ENCODE measurements at regions not wholly inside any gene's neighbourhood (a gene's known extent, or its start where the extent isn't known, plus 50 kb on each side); places are given as distances from the start of the nearest gene placed in this dataset.
A peak's percentile ranks its signal among the peaks of the same experiment; 100 is the strongest.

DNA sequence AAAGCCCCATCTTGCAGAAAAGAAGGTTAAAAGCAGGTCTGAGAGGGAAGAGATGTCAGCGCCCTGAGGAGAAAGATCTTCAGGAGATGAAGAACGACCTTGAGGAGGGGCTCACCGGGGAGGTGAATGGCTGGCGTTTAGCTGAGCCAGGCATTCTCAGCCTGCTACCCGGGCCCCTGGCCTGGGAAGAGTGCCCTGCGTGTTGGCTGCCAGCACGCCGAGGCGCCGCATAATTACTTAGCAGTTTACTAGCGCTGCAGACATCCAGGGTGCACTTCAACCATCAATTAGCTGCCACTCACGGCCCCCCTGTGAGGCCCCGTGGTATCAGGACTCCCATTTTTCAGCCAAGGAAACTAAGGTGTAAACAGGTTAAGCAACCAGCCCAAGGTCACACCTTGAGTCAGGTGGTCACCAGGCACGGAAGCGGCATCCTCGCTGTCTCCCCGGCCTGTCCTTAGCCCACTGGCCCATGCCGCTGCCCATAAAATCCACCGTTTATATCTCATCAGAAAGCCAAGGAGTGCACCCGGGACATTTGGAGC, 551.9 kb downstream of the BNC2 start:
- peak overlapping the region in 1 of 3 donors; percentile 30 for H3K27ac Mint-ChIP-seq
- H3K27me3 Mint-ChIP-seq, result no peaks in the 10 kb centered on the region
- H3K36me3 Mint-ChIP-seq, result no peaks in the 10 kb centered on the region
- no peak overlapping the region for H3K4me3 Mint-ChIP-seq
- no peaks in the 10 kb centered on the region for H3K4me1 Mint-ChIP-seq
- H3K9me3 Mint-ChIP-seq, result peaks cover 0 to 3% (median 0%) of the 10 kb centered on the region in 3 donors

DNA sequence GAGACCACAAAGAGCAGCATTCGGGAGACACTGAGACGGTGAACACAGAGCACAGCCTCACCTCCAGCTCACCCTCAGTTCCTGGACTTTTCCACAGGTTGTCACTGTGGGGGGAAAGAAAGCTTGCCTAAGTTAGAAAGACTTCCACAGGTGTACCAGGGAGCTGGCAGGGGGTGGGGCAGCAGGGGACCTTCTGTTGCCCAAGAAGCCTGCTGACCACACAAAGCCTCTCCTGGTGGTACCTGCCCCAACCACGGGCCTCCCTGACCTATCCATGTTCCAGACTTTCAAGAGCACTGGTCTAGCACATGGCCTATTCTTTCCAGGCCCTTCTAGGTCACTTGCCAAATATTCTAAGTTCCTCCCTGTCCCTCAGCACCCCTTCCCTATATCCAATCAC, 550.8 kb downstream of the BNC2 start:
- peak overlapping the region in 1 of 3 donors; percentile 7 for H3K27ac Mint-ChIP-seq
- no peaks in the 10 kb centered on the region for H3K27me3 Mint-ChIP-seq
- H3K9me3 Mint-ChIP-seq, result peaks cover 0 to 2% (median 0%) of the 10 kb centered on the region in 3 donors
- H3K4me3 Mint-ChIP-seq, result no peak overlapping the region
- H3K4me1 Mint-ChIP-seq, result no peaks in the 10 kb centered on the region
- no peaks in the 10 kb centered on the region for H3K36me3 Mint-ChIP-seq

DNA sequence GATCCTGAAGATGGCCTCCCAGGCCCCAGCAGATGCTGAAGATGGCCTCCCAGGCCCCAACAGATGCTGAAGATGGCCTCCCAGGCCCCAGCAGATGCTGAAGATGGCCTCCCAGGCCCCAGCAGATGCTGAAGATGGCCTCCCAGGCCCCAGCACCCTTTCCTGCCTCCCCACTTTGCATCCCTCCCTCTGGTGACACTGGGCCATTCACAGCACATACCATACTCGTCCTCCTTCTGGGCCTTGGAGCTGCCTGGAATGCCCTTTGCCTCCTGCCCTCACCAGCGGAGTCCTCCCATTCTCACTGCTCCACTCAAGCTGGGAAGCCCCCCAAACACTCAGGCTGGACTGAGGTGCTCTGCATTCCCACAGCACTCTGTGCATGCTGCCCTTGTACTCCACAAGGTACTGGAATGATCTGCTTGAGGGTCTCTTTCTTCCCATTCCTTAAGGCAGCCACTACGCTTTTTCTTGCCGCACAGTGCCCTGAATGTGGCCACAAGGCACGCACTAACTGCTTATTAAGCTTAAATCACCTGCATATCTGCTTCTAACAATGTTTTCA, 550.0 kb downstream of the BNC2 start:
- Mint-ChIP-seq H3K4me3 (no peak overlapping the region), H3K4me1 (no peaks in the 10 kb centered on the region), H3K27ac (peak overlapping the region in 1 of 3 donors; percentile 76), H3K27me3 (no peaks in the 10 kb centered on the region), H3K36me3 (no peaks in the 10 kb centered on the region), H3K9me3 (peaks cover 0 to 3% (median 0%) of the 10 kb centered on the region in 3 donors)

DNA sequence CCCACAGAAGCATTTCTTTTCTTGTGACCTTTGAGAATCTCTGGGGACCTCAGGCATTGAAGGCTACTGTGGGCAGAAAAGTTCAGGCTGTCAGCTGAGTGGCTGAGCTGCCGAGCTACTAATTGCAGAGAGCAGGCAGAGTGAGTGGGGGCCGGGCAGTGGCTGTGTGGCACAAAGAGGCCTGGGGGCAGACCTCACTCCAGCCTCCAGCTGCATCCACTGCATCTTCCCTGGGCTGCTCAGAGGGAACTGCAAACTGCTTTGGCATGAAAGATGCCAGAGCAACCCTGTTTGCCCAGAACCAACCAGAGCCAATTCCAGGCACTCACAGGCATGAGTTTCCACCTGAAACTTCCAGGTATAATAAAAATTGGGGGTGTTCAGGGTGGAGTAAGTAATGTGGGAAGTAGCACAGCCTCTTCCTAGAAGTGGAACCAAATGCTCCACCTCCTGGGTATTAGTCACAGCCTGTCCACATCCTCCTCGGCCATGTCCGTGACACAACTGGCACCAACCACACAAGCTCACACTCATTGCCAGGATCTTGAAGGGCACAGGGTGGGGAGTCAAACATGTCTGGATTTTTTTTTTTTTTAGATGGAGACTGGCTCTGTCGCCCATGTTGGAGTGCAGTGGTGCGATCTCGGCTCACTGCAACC, 548.9 kb downstream of the BNC2 start:
- no peaks in the 10 kb centered on the region for H3K27me3 Mint-ChIP-seq
- no peak overlapping the region for H3K4me3 Mint-ChIP-seq
- no peak overlapping the region for H3K27ac Mint-ChIP-seq
- H3K9me3 Mint-ChIP-seq, result peaks cover 0 to 3% (median 0%) of the 10 kb centered on the region in 3 donors
- no peaks in the 10 kb centered on the region for H3K4me1 Mint-ChIP-seq
- no peaks in the 10 kb centered on the region for H3K36me3 Mint-ChIP-seq

DNA sequence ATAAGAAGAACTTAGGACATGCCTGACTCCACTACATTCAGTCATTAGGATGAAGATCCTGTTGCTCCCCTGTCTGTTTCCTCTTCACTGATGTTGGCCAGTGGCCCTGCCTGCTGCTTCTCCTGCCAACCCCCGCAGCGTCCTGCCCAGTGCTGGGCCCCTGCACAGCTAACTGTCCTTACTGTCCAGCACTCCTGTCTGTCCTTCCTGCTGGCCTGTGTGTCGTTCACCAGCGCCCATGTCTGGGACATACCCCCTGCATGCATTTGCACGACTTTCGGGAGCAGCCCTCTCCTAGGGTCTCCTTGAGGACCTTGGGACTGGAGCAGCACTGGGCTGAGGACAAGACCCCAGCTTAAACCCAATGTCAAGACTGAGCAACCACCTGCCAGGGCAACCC, 547.6 kb downstream of the BNC2 start:
- no peaks in the 10 kb centered on the region for H3K27me3 Mint-ChIP-seq
- H3K36me3 Mint-ChIP-seq, result no peaks in the 10 kb centered on the region
- H3K4me1 Mint-ChIP-seq, result no peaks in the 10 kb centered on the region
- no peak overlapping the region for H3K4me3 Mint-ChIP-seq
- peaks cover 0 to 6% (median 0%) of the 10 kb centered on the region in 3 donors for H3K9me3 Mint-ChIP-seq
- H3K27ac Mint-ChIP-seq, result no peak overlapping the region

DNA sequence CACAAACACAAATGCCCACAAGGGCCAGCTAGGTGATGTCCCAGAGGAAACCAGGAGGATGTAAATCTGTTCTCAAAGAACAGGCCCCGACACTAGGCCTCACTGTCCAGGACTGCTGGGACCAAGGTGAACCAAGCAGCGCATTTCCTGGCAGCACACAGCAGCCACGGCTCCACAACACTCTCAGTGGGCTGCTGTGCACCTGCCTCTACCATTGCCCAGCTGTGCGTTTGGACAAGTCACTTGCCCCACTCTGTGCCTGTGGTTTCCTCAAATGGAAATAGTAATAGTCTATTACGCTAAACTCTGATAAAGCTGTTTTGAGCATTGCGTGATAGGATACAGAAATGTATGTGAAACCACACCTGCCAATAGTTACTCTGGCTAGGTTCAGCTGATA, 544.5 kb downstream of the BNC2 start:
- H3K4me3 Mint-ChIP-seq, result no peak overlapping the region
- H3K9me3 Mint-ChIP-seq, result peaks cover 0 to 6% (median 2%) of the 10 kb centered on the region in 3 donors
- no peaks in the 10 kb centered on the region for H3K36me3 Mint-ChIP-seq
- no peaks in the 10 kb centered on the region for H3K27me3 Mint-ChIP-seq
- H3K4me1 Mint-ChIP-seq, result no peaks in the 10 kb centered on the region
- no peak overlapping the region for H3K27ac Mint-ChIP-seq

DNA sequence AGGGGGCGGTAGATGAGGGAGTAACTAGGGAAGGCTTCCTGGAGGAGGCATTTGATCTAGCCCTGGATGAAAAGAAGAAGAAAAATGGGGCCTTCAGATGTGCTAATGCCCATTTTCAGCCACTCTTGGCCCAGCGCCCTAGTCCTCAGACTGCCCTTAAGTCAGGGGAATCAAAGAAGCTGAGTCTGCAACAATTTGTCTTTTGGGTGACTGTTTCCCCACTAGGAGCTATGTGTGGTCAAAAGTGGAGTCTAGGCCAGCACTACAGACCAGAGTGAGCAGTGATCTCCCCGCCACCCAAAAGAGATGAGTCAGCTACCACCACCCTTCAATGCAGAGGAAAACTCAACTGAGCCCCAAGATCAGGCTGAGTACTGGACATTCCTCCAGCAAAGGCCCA, 542.1 kb downstream of the BNC2 start:
- Mint-ChIP-seq H3K4me3 (no peak overlapping the region), H3K36me3 (no peaks in the 10 kb centered on the region), H3K4me1 (no peaks in the 10 kb centered on the region), H3K9me3 (peaks cover 0 to 6% (median 2%) of the 10 kb centered on the region in 3 donors), H3K27me3 (no peaks in the 10 kb centered on the region), H3K27ac (no peak overlapping the region)

DNA sequence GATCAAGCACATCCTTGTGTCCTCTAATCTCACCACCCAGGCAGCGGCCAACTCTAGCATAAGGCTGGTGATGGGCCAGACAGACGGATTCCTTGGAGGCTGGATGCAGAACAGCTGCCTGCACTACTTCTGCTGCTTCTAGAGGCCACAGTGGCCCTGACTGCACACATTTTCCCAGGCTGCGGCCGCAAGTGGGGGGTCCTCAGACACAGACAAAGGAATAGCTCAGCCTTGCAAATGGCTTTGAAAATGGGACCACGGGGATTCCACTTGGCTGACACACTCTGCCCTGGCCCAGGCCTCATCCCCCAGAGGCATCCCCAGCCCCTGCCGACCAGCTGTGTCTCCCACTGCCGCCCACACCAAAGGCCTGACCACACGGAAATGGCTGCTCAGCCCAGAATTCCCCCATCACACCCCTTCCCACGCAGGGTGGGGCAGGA, 540.8 kb downstream of the BNC2 start:
- no peak overlapping the region for H3K4me3 Mint-ChIP-seq
- no peak overlapping the region for H3K27ac Mint-ChIP-seq
- H3K9me3 Mint-ChIP-seq, result peaks cover 0 to 6% (median 2%) of the 10 kb centered on the region in 3 donors
- H3K36me3 Mint-ChIP-seq, result no peaks in the 10 kb centered on the region
- no peaks in the 10 kb centered on the region for H3K27me3 Mint-ChIP-seq
- H3K4me1 Mint-ChIP-seq, result no peaks in the 10 kb centered on the region

DNA sequence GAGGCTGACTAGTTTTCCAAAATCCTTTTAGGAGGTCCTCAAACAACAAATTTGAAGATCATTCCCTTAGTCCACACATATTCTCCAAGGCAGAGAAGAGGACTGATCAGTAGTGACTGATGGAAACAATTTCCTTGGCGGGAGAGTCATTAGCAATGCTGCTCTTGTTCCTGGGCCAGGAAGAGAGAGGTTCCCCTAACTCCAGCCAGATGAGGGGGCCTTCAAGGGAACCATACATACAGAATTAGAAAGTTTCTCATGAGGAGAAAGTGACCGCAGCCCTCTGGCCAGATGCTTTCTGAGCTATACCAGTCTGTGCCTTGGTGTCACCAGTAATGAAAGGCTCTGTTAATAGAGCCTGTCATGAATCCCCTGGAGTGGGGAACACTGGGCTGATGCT, 539.4 kb downstream of the BNC2 start:
- no peaks in the 10 kb centered on the region for H3K36me3 Mint-ChIP-seq
- no peak overlapping the region for H3K4me3 Mint-ChIP-seq
- H3K4me1 Mint-ChIP-seq, result no peaks in the 10 kb centered on the region
- no peaks in the 10 kb centered on the region for H3K27me3 Mint-ChIP-seq
- H3K9me3 Mint-ChIP-seq, result peaks cover 0 to 2% (median 2%) of the 10 kb centered on the region in 3 donors
- no peak overlapping the region for H3K27ac Mint-ChIP-seq

DNA sequence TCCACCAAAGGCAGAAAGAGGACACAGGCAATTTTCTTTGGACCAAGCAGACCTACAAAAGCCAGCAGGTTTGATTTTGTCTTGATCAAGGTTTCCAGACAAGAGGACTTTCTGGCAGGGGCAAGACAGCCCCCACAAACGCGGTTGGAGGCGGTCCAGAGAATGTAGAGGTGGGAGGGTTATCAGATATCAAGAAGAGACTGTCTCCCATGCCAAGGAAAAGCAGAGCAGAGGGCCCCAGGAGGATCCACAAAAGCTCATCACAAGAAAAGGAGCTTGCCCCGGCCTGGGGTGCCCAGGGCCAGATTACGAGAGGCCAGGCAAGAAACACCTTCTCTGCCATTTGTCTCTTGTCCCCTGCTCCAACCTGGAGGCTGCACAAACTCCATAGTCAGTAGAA, 538.9 kb downstream of the BNC2 start:
- no peaks in the 10 kb centered on the region for H3K4me1 Mint-ChIP-seq
- peaks cover 0 to 4% (median 2%) of the 10 kb centered on the region in 3 donors for H3K9me3 Mint-ChIP-seq
- no peaks in the 10 kb centered on the region for H3K36me3 Mint-ChIP-seq
- H3K27ac Mint-ChIP-seq, result no peak overlapping the region
- no peaks in the 10 kb centered on the region for H3K27me3 Mint-ChIP-seq
- H3K4me3 Mint-ChIP-seq, result no peak overlapping the region

DNA sequence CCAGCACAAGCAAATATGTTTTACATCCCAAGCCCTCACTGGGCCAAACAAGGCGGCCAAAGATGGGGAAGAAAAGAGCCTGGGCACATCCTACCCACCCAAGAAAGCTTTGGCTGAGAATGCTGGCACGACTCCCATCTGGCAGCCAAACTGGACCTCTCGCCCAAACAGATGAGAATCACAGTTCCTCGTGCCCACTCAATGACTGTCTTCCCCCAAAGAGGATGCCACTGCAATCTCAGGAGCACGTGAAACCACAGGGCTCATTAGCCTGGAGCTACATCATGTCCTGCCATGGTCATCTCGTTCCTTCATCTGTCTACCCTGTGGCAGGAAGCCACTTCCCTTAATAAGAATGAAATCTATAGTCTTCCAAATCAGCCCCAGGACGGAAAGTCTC, 536.8 kb downstream of the BNC2 start:
- Mint-ChIP-seq H3K4me1 (no peaks in the 10 kb centered on the region), H3K36me3 (no peaks in the 10 kb centered on the region), H3K27ac (no peak overlapping the region)

DNA sequence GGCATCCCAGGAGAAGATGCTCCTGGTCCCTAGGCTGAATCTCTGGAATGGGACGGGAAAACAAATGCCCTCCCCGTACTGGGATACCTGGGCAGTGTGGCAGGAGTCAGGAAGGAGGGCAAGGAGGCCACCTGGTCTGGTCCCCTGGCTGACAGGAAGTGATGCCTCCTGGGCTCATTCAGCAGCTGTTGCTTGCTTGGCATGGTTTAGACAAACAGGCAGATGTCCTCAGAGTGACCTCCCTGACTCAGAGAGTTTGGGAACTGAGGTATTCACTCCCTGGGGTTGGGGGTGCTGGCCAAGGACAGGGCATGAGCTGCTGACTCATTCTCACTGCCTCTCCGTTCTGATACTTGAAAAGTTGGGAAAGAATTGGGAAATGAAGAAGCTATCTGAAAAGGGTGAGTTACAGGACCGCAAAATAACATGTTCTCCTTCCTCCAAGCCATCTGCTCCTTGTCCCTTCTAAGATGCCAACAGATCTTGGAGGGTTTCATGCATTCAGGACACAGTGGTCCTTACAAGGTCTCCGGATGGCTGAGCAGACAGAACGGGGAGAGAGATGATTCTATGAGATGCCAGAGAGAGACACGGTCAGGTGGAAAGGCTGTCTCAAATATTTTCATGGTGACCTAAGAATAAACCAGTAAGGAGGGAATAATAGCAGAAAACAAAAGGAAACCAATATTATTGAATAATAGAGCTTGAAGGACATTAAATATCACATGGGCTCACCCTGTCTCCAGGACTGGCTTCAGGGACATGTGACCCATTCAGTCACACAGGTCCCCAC, 534.5 kb downstream of the BNC2 start:
- Mint-ChIP-seq H3K9me3 (peaks cover 0 to 2% (median 2%) of the 10 kb centered on the region in 3 donors), H3K36me3 (peaks cover 1% of the 10 kb centered on the region), H3K4me1 (no peaks in the 10 kb centered on the region), H3K27me3 (no peaks in the 10 kb centered on the region), H3K4me3 (no peak overlapping the region), H3K27ac (no peak overlapping the region)

More for the DNA sequence above, 536.8 kb downstream of the BNC2 start:
- peak overlapping the region in 1 of 4 donors; percentile 46 for H3K4me3 Mint-ChIP-seq
- peaks cover 0 to 2% (median 0%) of the 10 kb centered on the region in 3 donors for H3K9me3 Mint-ChIP-seq
- H3K27me3 Mint-ChIP-seq, result no peaks in the 10 kb centered on the region

DNA sequence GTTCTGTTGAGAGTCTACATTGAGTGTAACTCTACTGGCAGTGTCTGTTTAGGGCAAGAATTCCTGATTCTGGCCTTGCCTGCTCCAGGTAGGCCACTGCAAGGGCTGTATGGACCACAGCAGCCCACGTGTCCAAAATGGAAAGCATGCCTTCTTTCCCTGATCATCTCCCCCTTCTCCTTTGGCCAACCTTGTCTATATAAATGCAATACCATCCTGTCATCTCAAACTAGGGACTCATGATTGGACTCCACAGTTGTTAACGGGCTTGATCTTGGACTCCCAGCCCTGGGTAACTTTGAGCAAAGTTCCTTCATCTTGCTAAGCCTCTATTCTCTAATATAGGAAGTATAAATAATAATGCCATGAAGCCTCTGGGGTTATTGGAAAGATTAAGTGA, 533.6 kb downstream of the BNC2 start:
- H3K4me1 Mint-ChIP-seq, result no peaks in the 10 kb centered on the region
- H3K27ac Mint-ChIP-seq, result no peak overlapping the region
- H3K9me3 Mint-ChIP-seq, result peaks cover 0 to 2% (median 2%) of the 10 kb centered on the region in 3 donors
- H3K27me3 Mint-ChIP-seq, result no peaks in the 10 kb centered on the region
- peaks cover 1% of the 10 kb centered on the region for H3K36me3 Mint-ChIP-seq
- no peak overlapping the region for H3K4me3 Mint-ChIP-seq

DNA sequence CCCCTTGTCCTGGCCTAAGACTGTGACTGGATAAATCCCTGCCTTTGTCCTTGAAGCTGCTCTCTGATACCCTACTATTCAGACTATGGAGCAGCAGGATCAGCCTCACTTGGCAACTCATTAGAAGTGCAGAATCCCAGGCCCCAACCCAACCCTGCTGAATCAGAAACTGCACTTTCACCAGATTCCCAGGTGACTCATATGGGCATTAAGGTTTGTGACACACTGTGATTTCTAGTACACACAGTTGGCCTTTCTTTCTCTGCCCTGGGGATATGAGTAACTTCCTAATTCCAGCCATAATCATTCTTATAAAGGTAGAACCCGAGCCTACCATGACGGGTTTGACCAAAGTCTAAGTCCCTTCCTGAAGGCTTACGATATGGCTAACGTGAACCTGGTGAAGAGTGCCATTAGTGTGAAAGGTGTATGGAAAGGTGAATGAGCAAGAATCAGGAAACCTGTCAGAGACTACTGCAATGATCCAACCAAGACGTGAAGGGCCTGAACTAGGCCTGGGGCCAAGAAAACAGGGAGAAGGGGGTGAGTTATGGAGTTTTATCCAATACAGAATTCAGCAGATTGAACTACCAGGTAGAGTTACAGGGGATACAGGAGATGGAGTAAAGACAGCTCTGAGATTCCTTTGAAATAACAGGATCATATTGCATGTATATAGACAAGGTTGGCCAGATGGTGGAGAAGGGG, 533.0 kb downstream of the BNC2 start:
- H3K4me1 Mint-ChIP-seq, result no peaks in the 10 kb centered on the region
- H3K27me3 Mint-ChIP-seq, result no peaks in the 10 kb centered on the region
- H3K9me3 Mint-ChIP-seq, result peaks cover 0 to 2% (median 2%) of the 10 kb centered on the region in 3 donors
- H3K36me3 Mint-ChIP-seq, result peaks cover 1% of the 10 kb centered on the region
- no peak overlapping the region for H3K4me3 Mint-ChIP-seq
- peak overlapping the region in 1 of 3 donors; percentile 32 for H3K27ac Mint-ChIP-seq

DNA sequence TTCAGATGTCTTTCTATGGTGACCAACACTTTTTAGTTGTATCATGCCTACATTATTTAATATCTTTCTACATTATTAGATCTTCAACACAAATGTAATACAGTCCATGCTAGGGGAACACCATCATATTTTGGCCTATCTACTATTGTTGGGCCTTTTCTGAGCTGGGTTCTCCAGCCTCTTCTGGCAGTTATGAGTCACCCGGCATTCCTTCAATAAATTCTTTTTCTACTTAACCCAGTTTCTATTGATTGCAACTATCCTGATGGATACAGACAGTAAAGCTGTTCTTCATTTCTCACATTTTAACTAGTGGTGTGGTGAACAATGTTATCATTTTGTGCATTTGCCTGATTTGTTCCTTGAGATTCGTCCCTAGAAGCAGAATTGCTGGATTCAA, 529.3 kb downstream of the BNC2 start:
- no peaks in the 10 kb centered on the region for H3K27me3 Mint-ChIP-seq
- H3K36me3 Mint-ChIP-seq, result peaks cover 3% of the 10 kb centered on the region
- no peaks in the 10 kb centered on the region for H3K4me1 Mint-ChIP-seq
- H3K9me3 Mint-ChIP-seq, result peaks cover under 1 to 6% (median 3%) of the 10 kb centered on the region in 3 donors
- no peak overlapping the region for H3K27ac Mint-ChIP-seq
- no peak overlapping the region for H3K4me3 Mint-ChIP-seq

All from IgD-negative memory B cell (primary cell).